KMS-11 (cell line): ENCODE measurements at regions not wholly inside any gene's neighbourhood (a gene's known extent, or its start where the extent isn't known, plus 50 kb on each side); places are given as distances from the start of the nearest gene placed in this dataset.

Experiments
- H2AFZ ChIP-seq: fragments of 200-600 bp; sonication (generic); 2 replicates; pipeline ENCODE4 v1.6.1; 2016; ENCODE audit warnings: antibody characterized with exemption, mixed run types, low read depth
- H3K27ac ChIP-seq: fragments of 200-600 bp; sonication (generic); 2 replicates; pipeline ENCODE4 v1.6.1; 2016; ENCODE audit warnings: mild to moderate bottlenecking, mixed run types
- H3K27me3 ChIP-seq: fragments of 200-600 bp; sonication (generic); 2 replicates; pipeline ENCODE4 v1.6.1; 2017; ENCODE audit warnings: mild to moderate bottlenecking, low read depth, mixed run types, moderate library complexity; ENCODE audit not compliant: insufficient read depth
- H3K36me3 ChIP-seq: fragments of 200-600 bp; sonication (generic); 2 replicates; pipeline ENCODE4 v1.6.1; 2017; ENCODE audit warnings: mild to moderate bottlenecking, mixed run types; ENCODE audit not compliant: insufficient read depth
- H3K4me1 ChIP-seq: fragments of 200-600 bp; sonication (generic); 2 replicates; pipeline ENCODE4 v1.6.1; 2016; ENCODE audit warnings: mild to moderate bottlenecking, low read depth, mixed run types; ENCODE audit not compliant: poor library complexity, severe bottlenecking
- H3K4me2 ChIP-seq: fragments of 200-600 bp; sonication (generic); 2 replicates; pipeline ENCODE4 v1.7.0; 2016; ENCODE audit warnings: mild to moderate bottlenecking, mixed run types
- H3K4me3 ChIP-seq: fragments of 200-600 bp; sonication (generic); IDR thresholded peaks from 2 replicates; pipeline ENCODE4 v1.6.1; 2017; ENCODE audit warnings: low read depth, low read length, mixed read lengths; ENCODE audit not compliant: insufficient read depth
- H3K79me2 ChIP-seq: fragments of 200-600 bp; sonication (generic); 2 replicates; pipeline ENCODE4 v1.6.1; 2016; ENCODE audit warnings: low read depth, mixed run types; ENCODE audit not compliant: insufficient read depth
- H3K9ac ChIP-seq: fragments of 200-600 bp; sonication (generic); 2 replicates; pipeline ENCODE4 v1.6.1; 2016; ENCODE audit warnings: mild to moderate bottlenecking, mixed run types
- H4K20me1 ChIP-seq: fragments of 200-600 bp; sonication (generic); 2 replicates; pipeline ENCODE4 v1.6.1; 2016; ENCODE audit warnings: mild to moderate bottlenecking, mixed run types; ENCODE audit not compliant: insufficient read depth
- TF ChIP-seq, protein P1 (sequence below): fragments of 200-600 bp; sonication (generic); conservative IDR thresholded peaks from 2 replicates; pipeline ENCODE4 v1.6.1; 2017; ENCODE audit warnings: low read depth, mild to moderate bottlenecking, antibody characterized with exemption, low read length, moderate library complexity, mixed read lengths

- no peaks in the 10 kb centered on the region for H3K36me3 ChIP-seq
- H3K27ac ChIP-seq, result no peak overlapping the region
- H3K9ac ChIP-seq, result no peak overlapping the region
- no peaks in the 10 kb centered on the region for H3K4me1 ChIP-seq
- no peak overlapping the region for H2AFZ ChIP-seq
- H3K27me3 ChIP-seq, result no peaks in the 10 kb centered on the region
- H4K20me1 ChIP-seq, result no peaks in the 10 kb centered on the region
- no peak overlapping the region for H3K4me3 ChIP-seq
- no peaks in the 10 kb centered on the region for H3K79me2 ChIP-seq
- no peak overlapping the region for H3K4me2 ChIP-seq
- TF ChIP-seq, protein P1, sequence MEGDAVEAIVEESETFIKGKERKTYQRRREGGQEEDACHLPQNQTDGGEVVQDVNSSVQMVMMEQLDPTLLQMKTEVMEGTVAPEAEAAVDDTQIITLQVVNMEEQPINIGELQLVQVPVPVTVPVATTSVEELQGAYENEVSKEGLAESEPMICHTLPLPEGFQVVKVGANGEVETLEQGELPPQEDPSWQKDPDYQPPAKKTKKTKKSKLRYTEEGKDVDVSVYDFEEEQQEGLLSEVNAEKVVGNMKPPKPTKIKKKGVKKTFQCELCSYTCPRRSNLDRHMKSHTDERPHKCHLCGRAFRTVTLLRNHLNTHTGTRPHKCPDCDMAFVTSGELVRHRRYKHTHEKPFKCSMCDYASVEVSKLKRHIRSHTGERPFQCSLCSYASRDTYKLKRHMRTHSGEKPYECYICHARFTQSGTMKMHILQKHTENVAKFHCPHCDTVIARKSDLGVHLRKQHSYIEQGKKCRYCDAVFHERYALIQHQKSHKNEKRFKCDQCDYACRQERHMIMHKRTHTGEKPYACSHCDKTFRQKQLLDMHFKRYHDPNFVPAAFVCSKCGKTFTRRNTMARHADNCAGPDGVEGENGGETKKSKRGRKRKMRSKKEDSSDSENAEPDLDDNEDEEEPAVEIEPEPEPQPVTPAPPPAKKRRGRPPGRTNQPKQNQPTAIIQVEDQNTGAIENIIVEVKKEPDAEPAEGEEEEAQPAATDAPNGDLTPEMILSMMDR, result no peak
Observed at GRCh38 chr15:72952151-72952550, 100.1 kb upstream of the NEO1 start.

DNA sequence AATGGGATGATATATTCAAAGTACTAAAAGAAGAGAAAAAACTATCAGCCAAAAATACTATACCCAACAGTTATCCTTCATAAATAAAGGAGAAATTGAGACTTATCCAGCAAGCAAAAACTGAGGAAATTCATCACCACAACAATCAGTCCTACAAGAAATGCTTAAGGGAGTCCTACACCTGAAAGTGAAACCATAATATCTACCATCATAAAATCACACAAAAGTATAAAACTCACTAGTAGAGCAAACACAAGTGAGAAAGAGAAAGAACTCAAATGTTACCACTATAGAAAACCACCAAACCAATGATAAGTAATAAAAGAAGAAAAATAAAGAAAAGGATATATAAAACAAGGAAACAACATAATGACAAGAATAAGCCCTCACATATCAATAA lies 103.6 kb upstream of the NEO1 start:
- TF ChIP-seq, protein P1, result no peak
- H4K20me1 ChIP-seq, result no peaks in the 10 kb centered on the region

GRCh38 chr15:72947709-72948108 lies 104.6 kb upstream of the NEO1 start:
- no peaks in the 10 kb centered on the region for H3K36me3 ChIP-seq
- no peaks in the 10 kb centered on the region for H3K79me2 ChIP-seq
- no peak overlapping the region for H3K9ac ChIP-seq
- TF ChIP-seq, protein P1, result no peak
- H3K4me2 ChIP-seq, result no peak overlapping the region
- H3K27ac ChIP-seq, result no peak overlapping the region
- no peaks in the 10 kb centered on the region for H4K20me1 ChIP-seq
- no peaks in the 10 kb centered on the region for H3K27me3 ChIP-seq
- H2AFZ ChIP-seq, result no peak overlapping the region
- H3K4me1 ChIP-seq, result no peaks in the 10 kb centered on the region
- no peak overlapping the region for H3K4me3 ChIP-seq

More for the DNA sequence above, 103.6 kb upstream of the NEO1 start:
- no peaks in the 10 kb centered on the region for H3K27me3 ChIP-seq
- H3K4me3 ChIP-seq, result no peak overlapping the region
- H3K4me2 ChIP-seq, result no peak overlapping the region
- no peaks in the 10 kb centered on the region for H3K4me1 ChIP-seq
- no peak overlapping the region for H2AFZ ChIP-seq
- no peaks in the 10 kb centered on the region for H3K36me3 ChIP-seq
- H3K79me2 ChIP-seq, result no peaks in the 10 kb centered on the region
- H3K9ac ChIP-seq, result no peak overlapping the region
- no peak overlapping the region for H3K27ac ChIP-seq

DNA sequence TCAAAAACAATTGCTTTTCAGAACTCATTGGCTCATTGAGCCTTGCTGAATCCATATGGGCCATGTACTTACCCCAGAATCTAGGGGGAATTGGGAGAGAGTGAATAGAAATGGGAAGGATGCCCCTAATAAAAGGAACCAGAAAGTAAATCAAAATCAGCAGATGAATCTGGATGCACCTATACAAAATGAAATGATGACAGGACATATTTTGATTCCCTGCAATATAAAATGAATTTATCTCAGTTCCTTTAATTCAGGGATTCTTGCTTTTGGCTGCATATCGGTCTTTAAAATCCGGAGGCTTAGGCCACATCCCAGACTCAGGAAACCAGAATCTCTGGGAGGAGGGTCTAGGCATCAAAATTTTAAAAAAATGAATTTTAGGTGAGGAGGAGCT lies 107.7 kb upstream of the NEO1 start:
- Histone ChIP-seq H3K4me1 (no peaks in the 10 kb centered on the region), H3K4me2 (no peak overlapping the region), H3K27ac (no peak overlapping the region), H4K20me1 (no peaks in the 10 kb centered on the region), H3K9ac (no peak overlapping the region), H3K4me3 (no peak overlapping the region), H3K79me2 (no peaks in the 10 kb centered on the region), H2AFZ (no peak overlapping the region), H3K36me3 (no peaks in the 10 kb centered on the region), H3K27me3 (no peaks in the 10 kb centered on the region)
- TF ChIP-seq, protein P1, result no peak
